NT2/D1 (cell line): ENCODE measurements at regions not wholly inside any gene's neighbourhood (a gene's known extent, or its start where the extent isn't known, plus 50 kb on each side); places are given as distances from the start of the nearest gene placed in this dataset.

Experiments
- SUZ12 ChIP-seq: IDR thresholded peaks from 2 replicates; pipeline ENCODE4 v1.6.1; 2011; ENCODE audit not compliant: insufficient read length, insufficient read depth; ENCODE audit errors: extremely low read depth
- YY1 ChIP-seq: IDR thresholded peaks from 2 replicates; pipeline ENCODE4 v1.6.1; 2011; ENCODE audit not compliant: insufficient read length, insufficient read depth

DNA sequence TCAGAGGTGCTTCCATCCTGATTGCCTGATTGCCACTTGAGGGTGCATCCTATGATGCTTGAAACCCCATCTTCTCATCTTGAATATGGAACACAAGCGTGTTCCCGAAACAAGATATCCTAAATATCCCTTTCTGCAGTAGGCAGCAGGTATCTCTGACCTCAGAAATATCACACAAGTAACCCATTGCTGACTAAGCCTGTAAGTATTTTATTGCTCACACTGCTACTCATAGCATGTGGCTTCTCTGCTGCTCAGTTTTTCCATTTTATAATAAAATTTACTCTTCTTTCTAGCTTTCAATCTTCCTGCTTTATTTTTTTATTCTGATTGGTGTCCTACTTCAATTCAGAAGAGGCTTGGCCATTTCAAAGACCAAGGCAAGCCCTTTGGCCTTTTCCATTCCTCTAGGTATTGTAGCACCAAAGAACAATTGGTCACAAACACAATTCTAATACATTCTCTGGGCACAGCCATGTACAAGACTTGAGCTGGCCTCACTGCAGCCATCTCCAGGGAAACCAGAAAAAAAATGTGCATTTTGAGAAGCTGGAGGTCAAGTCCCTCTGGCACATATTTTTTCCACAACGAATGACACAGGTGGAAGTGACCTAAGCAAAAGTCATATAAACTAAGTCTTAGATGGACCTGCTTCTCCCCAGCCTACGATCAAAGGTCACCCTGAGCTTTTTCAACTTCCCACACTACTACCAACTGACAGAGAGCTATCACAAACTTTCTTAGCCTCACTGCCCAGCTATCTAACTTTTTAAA lies 107.0 kb downstream of the OR13H1 start:
- TF ChIP-seq SUZ12 (no peak), YY1 (no peak)
